Endothelial cell of umbilical vein (primary cell): ENCODE measurements at regions not wholly inside any gene's neighbourhood (a gene's known extent, or its start where the extent isn't known, plus 50 kb on each side); places are given as distances from the start of the nearest gene placed in this dataset.

Experiments used
- BruUV-seq: library from RNA; stranded (reverse); fragments of 400-500 nt; replicated peaks from 2 replicates; lab custom pipeline; 2021; lab: Mats Ljungman, UMichigan
- CTCF ChIA-PET: fragments of 300-600, 350-600 bp; sonication (Branson Sonifier 250); formaldehyde crosslinking; loops from one replicate; lab custom pipeline; 2021; ENCODE audit warnings: antibody characterized with exemption, inconsistent platforms; lab: Charles Lee
- POLR2A ChIA-PET: fragments of 300-600, 350-600 bp; sonication (Branson Sonifier 250); formaldehyde crosslinking; loops from one replicate; lab custom pipeline; 2021; ENCODE audit warnings: antibody characterized with exemption, inconsistent platforms; lab: Charles Lee
- DNase-seq: peaks from one replicate; pipeline ENCODE4 v3.0.0-alpha.2; 2011; ENCODE audit warnings: low read depth, low spot score
- FAIRE-seq: peaks from 2 replicates; lab custom pipeline; 2011; peaks lifted over from hg19 to GRCh38; lab: Jason Lieb, UNC
- H2AFZ ChIP-seq: 2 replicates; pipeline ENCODE4 v1.6.0; 2012; ENCODE audit warnings: low read depth, low read length, control low read depth, inconsistent platforms
- H3K27ac ChIP-seq: 2 replicates; pipeline ENCODE4 v1.5.1; 2011; ENCODE audit warnings: low read depth, mild to moderate bottlenecking, control low read depth, low read length, moderate library complexity; ENCODE audit not compliant: insufficient read depth
- H3K27me3 ChIP-seq, 2 experiments: 2 replicates each; pipeline versions ENCODE4 v1.6.0 to v1.6.1; 2011; ENCODE audit warnings: low read length in 2 of 2, mixed read lengths in 1 of 2; ENCODE audit not compliant: control insufficient read depth in 2 of 2, insufficient read depth in 2 of 2
- H3K36me3 ChIP-seq, 2 experiments: 2 replicates in 1 of 2; 3 replicates in 1 of 2; pipeline ENCODE4 v1.5.1; 2011; ENCODE audit warnings: low read length in 2 of 2, mild to moderate bottlenecking in 1 of 2, moderate library complexity in 1 of 2; ENCODE audit not compliant: control insufficient read depth in 2 of 2, insufficient read depth in 2 of 2; ENCODE audit errors: extremely low read depth in 1 of 2
- H3K4me1 ChIP-seq: 3 replicates; pipeline ENCODE4 v1.5.1; 2011; ENCODE audit warnings: mild to moderate bottlenecking, low read length; ENCODE audit not compliant: control insufficient read depth, insufficient read depth; ENCODE audit errors: extremely low read depth
- H3K4me2 ChIP-seq: 2 replicates; pipeline ENCODE4 v1.6.1; 2011; ENCODE audit warnings: low read length, control low read depth, mixed read lengths; ENCODE audit not compliant: insufficient read depth
- H3K4me3 ChIP-seq, 3 experiments: fragments of 200-600 bp in 1 of 3; sonication (generic), shearing (Covaris generic) in 1 of 3; replicated peaks in 1 of 3; 2 replicates each; pipeline ENCODE4 v1.5.1; 2011 to 2016; ENCODE audit warnings: control low read depth in 3 of 3, low read length in 3 of 3, mild to moderate bottlenecking in 2 of 3, inconsistent platforms in 1 of 3, low read depth in 1 of 3, moderate library complexity in 1 of 3; ENCODE audit not compliant: insufficient read depth in 1 of 3
- H3K79me2 ChIP-seq: 2 replicates; pipeline ENCODE4 v1.6.0; 2012; ENCODE audit warnings: low read length, inconsistent platforms; ENCODE audit not compliant: control insufficient read depth, insufficient read depth
- H3K9ac ChIP-seq: replicated peaks from 2 replicates; pipeline ENCODE3; 2011; ENCODE audit warnings: low read length, control low read depth; ENCODE audit not compliant: insufficient read depth; ENCODE audit errors: extremely low read depth
- H3K9me1 ChIP-seq: replicated peaks from 3 replicates; pipeline ENCODE4 v1.6.0; 2011; ENCODE audit warnings: mild to moderate bottlenecking, low read length; ENCODE audit not compliant: control insufficient read depth, insufficient read depth; ENCODE audit errors: extremely low read depth
- H3K9me3 ChIP-seq: replicated peaks from 2 replicates; pipeline ENCODE4 v1.5.1; 2012; ENCODE audit warnings: low read length, inconsistent platforms; ENCODE audit not compliant: control insufficient read depth, insufficient read depth
- H4K20me1 ChIP-seq: replicated peaks from 2 replicates; pipeline ENCODE3; 2011; ENCODE audit warnings: mild to moderate bottlenecking, low read length; ENCODE audit not compliant: control insufficient read depth, insufficient read depth; ENCODE audit errors: extremely low read depth
- FOS ChIP-seq: IDR thresholded peaks from 2 replicates; pipeline ENCODE4 v1.6.1; 2011; ENCODE audit warnings: mild to moderate bottlenecking, low read length, moderate library complexity, borderline replicate concordance; ENCODE audit not compliant: insufficient read depth
- MYC ChIP-seq: IDR thresholded peaks from one replicate; pipeline ENCODE4 v1.6.1; 2011; ENCODE audit warnings: mild to moderate bottlenecking, low read depth, low read length
- POLR2A ChIP-seq: IDR thresholded peaks from 2 replicates; pipeline ENCODE4 v1.6.1; 2012; ENCODE audit warnings: low read depth, mild to moderate bottlenecking, control low read depth, low read length
- POLR2AphosphoS5 ChIP-seq: IDR thresholded peaks from 2 replicates; pipeline ENCODE4 v1.6.1; 2012; ENCODE audit warnings: low read depth, mild to moderate bottlenecking, control low read depth, low read length, moderate library complexity; ENCODE audit not compliant: insufficient read depth
- dilution Hi-C: fragments of 300-500 bp; cut with MboI; formaldehyde crosslinking; loops from one replicate; pipeline ENCODE4 v1.15.0; 2019; ENCODE audit warnings: low sequenced_read_pairs; ENCODE audit not compliant: extremely low pct_ligation_motif_present
- intact Hi-C: fragments of 100-400 bp; cut with micrococcal nuclease; formaldehyde crosslinking; loops from one replicate; pipeline ENCODE4 v1.10.0; 2022

GRCh38 chr20:47887064-47887463 lies 101.8 kb upstream of the SULF2 start:
- H3K4me1 ChIP-seq = no peaks in the 10 kb centered on the region
- ChIA-PET CTCF (no interaction called here), POLR2A (no interaction called here)
- H3K27me3 ChIP-seq = no peaks in the 10 kb centered on the region
- no peak for TF ChIP-seq MYC
- TF ChIP-seq FOS = no peak
- FAIRE-seq (no peak), DNase-seq (no peak)
- dilution Hi-C loops = no loop called here
- no peak overlapping the region for H3K4me3 ChIP-seq
- H3K4me2 ChIP-seq = no peak overlapping the region
- H3K27ac ChIP-seq = no peak overlapping the region
- H3K9me3 ChIP-seq = no peaks in the 10 kb centered on the region
- no peak overlapping the region for H2AFZ ChIP-seq
- BruUV-seq = no TSS peak
- no peak overlapping the region for H3K9ac ChIP-seq
- no peaks in the 10 kb centered on the region for H3K79me2 ChIP-seq
- intact Hi-C loops = no loop called here
- H3K36me3 ChIP-seq = no peaks in the 10 kb centered on the region
- no peaks in the 10 kb centered on the region for H3K9me1 ChIP-seq
- H4K20me1 ChIP-seq = no peaks in the 10 kb centered on the region

GRCh38 chr20:47886454-47887041 lies 101.3 kb upstream of the SULF2 start:
- no peaks in the 10 kb centered on the region for H3K9me1 ChIP-seq
- no peaks in the 10 kb centered on the region for H3K36me3 ChIP-seq
- no peak for TF ChIP-seq MYC
- TF ChIP-seq POLR2A = no peak
- no peak for TF ChIP-seq FOS
- no peak for TF ChIP-seq POLR2AphosphoS5
- no peaks in the 10 kb centered on the region for H4K20me1 ChIP-seq
- dilution Hi-C loops = no loop called here
- no peaks in the 10 kb centered on the region for H3K4me1 ChIP-seq
- ChIA-PET POLR2A (no interaction called here), CTCF (no interaction called here)
- no peak overlapping the region for H3K4me2 ChIP-seq
- no peaks in the 10 kb centered on the region for H3K79me2 ChIP-seq
- no TSS peak for BruUV-seq
- no peaks in the 10 kb centered on the region for H3K27me3 ChIP-seq
- H3K9me3 ChIP-seq = no peaks in the 10 kb centered on the region
- H3K27ac ChIP-seq = no peak overlapping the region
- DNase-seq = no peak
- FAIRE-seq = no peak
- no peak overlapping the region for H3K9ac ChIP-seq
- intact Hi-C loops = no loop called here
- no peak overlapping the region for H2AFZ ChIP-seq
- H3K4me3 ChIP-seq = no peak overlapping the region
